ENCODE measurements at regions not wholly inside any gene's neighbourhood (a gene's known extent, or its start where the extent isn't known, plus 50 kb on each side); places are given as distances from the start of the nearest gene placed in this dataset.

DNA sequence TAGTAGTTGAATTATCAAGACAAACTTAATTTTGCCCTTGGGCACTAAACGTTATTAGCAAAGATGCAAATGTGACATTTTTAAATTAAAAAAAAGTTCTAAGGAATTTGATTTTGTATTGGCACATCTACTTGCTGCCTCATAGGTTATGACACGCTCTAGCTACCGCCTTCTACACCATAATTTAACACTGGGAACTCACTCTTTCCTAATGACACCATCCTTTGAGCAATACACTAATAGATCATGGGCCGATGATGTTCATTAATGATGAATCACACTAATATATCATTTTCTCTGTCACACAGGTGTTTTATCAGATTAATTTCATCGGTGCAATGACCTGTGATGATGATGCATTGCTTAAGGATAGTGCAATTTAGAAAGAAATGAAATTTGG is 528.8 kb upstream of the PCDH9 start:
- DNase-seq, result no peak

DNA sequence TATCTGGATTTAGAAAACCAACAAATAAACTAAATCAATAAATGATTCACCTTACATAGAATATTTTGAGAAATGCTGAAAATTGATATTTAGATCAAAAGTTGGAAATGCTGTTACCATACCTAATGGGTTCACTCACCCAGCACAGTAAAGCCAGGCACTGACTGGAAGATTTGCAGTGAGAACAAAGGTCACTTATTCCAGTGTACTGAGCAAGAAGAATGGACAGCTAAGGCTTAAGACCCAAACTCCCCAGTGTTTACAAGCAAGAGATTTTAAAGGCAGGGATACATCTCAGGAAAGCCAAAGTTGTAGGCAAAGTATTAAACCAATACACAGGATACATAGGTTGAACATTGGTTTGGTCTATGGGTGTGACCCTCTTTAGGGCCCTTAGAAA is 523.9 kb upstream of the PCDH9 start:
- no peak for DNase-seq

DNA sequence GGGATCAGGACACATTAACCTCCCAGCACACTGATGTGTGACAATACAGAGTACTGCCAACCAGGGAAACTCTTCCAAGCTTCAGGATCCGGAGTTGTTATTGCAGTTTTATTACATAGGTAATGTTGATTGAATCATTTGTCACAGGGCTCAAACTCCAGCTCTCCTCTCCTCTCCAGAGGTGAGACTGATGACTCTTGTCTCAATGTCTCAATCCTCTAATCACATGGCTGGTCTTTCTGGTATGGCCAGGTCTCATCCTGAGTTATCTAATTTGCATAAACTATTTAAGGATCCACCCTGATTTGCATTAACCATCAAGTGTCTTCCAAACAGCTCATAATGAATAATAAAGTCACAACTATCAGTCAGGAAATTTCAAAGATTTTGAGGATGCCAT is 522.6 kb upstream of the PCDH9 start:
- no peak for DNase-seq

DNA sequence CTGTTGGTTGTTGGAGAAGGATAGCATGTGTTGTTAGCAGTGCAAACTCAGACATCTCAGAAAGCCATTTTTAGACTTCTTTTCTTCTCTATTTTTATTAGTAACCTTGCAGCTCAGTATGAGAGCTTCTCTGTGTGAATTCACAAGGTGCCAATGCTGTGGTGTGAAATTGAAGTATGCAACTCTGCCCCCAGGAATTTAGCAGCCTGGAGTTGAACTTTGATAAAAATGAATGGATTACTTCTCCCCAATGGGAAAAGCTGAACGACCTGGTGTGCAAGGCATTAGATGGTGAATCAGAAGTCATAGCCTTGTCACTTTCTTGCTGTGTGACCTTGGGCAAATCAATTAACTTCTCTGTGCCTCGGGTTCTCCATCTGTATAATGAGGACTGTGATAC is 512.3 kb upstream of the PCDH9 start:
- DNase-seq, result no peak

DNA sequence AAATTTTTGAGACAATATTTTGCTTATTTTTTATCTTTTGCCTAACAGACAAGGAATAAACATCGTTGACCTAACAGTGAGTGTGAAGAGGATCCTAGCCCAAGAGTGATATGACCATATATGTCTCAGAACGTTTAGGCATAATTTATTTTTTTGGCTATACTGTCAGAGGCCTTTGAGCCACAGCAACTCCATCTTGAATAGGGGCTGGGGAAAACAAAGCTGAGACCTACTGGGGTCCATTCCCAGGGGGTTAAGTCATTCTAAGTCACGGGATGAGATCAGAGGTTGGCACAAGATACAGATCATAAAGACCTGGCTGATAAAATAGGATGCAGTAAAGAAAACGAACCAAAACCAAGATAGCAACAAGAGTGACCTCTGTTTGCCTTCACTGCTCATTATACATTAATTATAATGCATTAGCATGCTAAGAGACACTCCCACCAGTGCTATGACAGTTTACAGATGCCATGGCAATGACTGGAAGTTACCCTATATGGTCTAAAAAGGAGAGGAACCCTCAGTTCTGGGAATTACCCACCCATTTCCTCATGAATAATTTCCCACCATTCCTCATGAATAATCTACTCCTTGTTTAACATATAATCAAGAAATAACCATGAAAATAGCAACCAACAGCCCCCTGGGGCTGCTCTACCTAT is 510.9 kb upstream of the PCDH9 start:
- DNase-seq, result no peak

DNA sequence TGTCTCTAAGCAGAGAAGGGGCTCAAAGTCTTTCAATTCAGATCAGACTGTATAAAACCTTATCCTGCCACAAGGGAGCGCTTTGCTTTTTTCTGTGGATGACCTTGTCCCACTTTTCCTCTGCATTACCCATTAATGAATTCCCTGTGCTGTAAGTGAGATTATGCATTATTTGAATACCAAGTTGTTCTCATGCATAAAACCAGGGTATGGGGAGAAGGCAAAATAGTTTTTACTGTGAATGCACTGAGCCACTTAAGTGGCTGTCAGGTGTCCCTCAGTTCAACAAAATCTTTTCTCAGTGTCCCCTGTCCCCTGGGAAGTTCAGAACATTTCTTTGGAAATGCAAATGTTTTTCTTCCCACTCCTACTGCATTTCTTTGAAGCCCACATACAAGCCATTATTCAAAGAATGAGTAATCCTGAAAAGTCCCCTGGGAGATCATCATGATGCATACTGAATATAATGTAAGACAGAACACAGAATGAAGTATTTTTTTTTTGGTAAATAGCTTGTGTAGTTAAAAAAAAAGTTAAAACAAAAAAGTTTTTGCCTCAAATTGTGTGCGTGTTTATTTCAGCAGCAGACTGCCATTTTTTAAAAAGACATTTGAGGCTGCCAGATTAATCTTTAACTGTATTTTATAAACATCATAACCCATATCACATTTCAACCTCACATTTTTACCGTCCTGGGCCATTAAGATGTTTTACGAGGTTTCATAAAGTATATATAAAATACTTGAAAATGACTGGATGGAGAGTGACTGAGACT is 506.7 kb upstream of the PCDH9 start:
- DNase-seq, result peak; percentile 14

DNA sequence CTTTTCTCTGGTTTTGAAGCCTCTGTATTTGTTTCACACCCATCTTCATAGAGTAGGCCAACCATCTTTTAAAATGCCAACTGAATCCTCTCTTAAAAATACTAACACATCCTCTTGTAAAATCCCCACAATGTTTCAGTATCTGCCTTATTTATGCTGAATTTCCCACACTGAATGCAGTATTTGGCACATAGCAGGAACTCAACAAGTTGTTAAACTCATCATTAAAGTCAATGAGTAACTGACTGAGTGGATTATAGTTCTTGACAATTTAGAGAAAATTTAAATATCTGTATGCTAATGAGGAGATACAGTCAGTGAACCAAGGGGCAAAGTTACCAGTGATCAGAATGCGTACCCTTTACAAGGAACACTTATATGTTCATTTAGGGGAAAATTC is 505.5 kb upstream of the PCDH9 start:
- DNase-seq, result no peak

DNA sequence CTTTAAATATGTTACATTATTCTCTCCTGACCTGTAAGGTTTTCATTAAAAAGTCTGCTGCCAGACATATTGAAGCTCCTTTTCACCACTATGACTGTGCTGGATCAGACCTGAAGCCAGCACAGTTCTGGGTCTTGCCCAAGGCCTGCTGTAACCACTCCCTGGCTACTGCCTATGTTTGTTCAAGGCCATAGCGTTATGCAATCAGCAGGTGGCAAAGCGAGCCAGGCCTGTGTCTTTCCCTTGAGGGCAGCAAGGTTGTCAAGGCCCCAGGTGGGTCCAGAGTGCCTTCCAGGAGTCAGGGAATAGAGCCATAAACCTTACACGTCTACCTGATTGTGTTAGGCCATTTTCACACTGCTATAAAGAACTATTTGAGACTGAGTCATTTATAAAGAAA is 496.8 kb upstream of the PCDH9 start:
- no peak for DNase-seq

DNA sequence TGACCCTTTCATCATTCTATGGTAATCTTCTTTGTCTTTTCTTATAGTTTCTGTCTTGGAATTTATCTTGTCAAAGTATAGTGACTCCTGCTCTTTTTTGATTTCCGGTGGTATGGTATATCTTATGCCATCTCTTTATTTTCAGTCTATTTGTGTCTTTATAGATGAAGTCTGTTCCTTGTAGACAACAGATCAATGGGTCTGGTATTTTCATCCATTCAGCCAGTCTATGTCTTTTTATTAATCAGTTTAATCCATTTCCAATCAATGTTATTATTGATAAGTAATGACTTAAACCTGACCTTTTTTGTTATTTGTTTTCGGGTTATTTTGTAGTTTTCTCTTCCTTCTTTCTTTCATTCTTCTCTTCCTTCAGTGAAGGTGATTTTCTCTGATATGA is 495.9 kb upstream of the PCDH9 start:
- DNase-seq, result no peak

DNA sequence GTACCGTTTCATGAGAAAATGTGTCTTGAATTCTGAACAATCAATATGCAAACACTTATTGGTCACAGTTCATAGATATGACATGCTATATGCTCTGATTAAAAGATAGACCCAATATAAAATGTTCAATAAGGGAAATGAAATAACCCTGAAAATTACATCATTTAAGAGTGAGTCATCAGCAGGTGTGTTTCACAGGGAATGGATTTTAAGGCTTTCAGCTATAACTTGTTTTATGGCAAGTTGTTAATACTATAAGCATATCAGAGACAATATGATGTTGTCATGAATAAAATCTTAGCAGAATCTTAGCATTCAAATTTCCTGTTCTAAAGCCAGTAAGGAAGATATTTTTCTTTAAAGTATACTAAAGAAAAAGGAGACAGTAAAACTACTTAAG is 483.4 kb upstream of the PCDH9 start:
- DNase-seq, result no peak

DNA sequence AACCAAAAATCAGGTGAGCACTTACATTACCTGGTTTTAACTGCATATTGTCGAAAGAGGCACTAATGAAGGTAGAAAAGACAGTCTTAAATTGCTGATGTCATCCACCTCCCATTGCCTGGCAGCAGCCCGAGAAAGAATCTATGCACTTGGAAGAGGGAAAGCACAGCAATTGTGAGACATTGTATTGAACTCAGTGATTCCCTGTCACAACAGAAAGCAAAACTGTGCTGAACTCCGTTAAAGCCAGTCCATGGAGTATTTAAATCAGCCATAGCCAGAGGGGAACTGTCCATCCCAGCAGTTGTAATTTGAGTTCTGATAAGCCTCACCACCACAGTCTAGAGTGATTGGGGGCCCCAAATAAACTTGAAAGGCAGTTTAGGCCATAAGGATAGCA is 466.6 kb upstream of the PCDH9 start:
- no peak for DNase-seq

DNA sequence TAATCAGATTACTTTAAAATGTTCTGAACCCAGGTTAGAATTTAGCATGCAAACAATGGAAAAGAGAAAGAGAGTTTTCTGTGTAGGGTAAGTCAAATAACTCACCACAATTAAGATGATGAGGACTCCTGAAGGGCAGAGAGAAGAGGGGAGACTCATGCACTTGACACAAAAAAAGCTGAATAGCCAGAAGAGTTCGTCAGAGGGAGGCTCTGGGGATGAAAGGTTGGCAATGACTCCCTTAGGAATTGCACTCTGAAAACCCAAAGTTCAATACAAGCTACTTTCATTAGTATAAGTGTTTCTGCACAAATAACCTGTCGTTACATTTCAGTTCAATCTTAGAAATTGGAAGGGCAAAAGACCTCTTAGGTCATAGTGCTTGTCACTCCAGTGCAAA is 434.4 kb upstream of the PCDH9 start:
- no peak for DNase-seq

DNA sequence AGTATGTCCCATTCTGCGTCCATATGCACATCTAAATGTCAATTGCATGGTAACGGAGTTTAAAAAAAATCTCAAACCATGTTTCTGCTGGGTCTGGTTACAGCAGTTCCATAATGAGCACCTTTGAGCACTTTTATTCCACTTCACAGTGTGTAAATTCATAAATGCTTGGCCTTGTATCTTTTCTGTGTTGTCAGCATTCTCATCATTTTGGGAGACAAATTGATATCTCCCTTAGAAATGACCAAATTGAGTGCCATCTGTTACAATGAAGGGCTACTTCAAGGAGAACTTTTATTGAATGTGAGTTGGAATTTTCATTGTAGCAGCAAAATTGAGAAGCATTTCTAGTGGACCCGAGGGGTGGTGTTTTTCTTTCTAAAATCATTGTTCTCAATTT is 432.9 kb upstream of the PCDH9 start:
- no peak for DNase-seq

DNA sequence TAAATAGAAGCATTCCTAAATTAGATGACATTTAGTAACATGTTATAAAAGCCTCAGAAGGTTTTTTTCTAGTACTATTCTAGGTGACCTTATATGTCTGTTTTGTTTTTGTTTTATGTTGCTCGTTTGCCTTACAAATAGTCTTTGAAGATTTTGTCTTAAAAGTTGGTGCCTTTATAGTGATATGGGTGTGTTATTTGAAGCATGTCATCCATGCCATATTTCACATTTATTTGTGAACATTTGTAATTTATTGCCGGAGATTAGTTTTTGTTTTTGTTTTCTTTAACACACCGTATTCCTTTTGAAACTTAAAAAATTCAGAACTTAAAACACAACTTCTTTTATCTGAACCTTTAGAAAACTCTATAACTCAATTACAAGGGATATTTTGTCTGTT is 422.8 kb upstream of the PCDH9 start:
- no peak for DNase-seq

DNA sequence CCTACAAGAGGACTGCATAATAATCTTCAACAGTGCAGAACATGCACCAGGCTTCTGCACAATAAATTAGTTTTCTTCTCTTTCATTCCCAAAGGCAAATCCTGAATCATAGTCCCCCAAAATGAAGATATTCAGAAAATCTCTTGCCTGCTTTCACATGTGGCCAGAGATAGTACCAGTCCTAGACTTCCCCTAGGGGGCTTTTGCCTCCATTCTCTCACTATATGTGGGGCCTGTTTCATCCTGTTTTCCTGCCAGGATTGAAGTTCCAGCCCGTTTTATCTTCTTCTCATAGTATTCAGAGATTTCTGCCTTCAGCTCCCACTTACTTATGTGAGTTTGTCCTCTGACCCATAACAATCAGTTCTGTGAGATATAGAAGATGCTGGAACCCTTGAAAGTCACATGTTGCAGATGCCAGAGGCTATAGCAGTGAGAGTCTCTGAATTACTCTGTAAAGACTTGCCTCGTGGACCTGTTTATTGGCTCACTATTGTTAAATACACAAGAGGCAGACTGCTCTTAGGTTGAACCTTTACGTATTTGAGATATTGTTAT is 421.9 kb upstream of the PCDH9 start:
- no peak for DNase-seq

DNA sequence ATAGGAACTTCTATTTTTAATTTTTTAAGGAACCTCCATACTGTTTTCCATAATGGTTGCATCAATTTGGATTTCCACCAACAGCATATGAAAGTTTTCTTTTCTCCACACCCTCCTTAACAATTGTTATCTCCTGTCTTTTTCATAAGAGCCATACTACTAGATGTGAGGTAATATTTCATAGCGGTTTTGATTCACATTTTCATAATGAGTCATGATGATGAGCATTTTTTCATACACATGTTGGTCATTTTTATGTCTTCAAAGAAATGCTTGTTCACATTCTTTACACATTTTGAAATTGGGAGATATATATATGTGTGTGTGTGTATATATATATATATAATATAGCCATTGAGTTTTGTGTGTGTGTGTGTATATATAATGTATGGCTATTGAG is 420.3 kb upstream of the PCDH9 start:
- DNase-seq, result no peak

DNA sequence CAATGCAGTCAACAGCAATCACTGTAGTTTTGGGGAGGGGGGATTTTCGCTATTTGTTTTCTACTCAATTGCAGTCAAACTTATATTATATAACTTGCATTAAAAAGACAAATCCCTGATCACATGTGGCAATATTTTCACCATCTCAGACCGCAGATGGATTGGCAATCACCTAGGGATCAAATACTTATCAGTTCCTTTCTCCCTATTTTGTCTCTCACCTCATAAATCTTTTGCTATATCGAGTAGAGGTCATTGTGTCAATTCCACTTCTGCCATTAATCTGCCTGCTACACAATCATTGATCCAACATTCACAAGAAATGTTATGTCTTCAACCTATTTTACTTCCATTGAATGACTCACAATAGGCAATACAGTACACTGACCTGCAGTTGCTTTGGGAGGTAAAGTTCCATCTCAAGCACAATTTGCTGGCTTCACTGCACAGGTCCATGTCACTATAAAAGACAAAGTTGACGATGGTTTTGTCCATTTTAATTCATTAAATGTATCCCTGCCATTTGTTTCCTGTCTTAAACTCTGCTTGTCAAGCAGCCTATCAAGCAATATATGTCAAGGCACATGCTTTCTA is 415.8 kb upstream of the PCDH9 start:
- DNase-seq, result no peak

DNA sequence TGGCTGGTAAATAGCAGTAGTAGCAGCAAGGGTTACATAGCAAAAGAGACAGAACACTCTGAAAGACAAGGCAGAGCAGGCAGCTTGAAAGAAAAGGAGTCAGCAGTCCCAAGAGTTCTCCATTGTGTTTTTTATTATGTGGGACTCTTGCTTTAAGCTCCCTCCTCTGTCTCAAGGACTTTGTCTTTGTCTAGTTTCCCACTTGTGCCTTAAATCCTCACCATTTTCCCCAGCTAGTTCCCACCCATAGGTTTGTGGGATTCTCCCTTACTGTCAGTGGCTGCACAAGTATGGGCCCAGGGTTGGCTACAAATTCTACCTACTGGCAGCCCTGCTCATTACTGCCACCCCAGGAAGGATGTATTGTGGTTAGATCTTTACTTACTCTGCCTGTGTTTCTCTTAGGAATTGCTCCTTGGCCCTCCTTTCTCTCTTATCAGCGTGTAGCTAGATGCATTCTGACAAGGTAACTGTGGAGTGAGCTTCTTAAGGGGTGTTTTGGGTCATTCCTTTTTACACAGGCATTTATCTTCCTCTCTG is 413.4 kb upstream of the PCDH9 start:
- no peak for DNase-seq

DNA sequence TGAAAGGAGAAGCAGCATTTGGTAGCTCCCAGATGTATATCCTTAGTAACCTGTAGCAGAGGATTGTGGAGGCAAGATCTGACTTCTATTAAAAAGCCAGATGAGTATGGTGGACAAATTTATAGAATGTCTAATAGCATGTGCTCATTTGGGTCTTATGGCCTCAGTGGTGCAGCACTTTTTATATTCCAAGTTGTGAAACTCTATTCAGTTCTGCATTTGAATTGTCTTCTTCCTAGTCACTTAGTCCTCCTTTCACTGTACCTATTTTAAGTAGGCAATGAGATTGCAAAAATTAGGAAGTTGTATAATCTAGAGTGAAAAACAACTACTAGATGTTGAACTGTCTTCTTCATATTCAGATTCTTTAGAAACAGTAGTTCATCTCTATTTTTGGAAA is 412.5 kb upstream of the PCDH9 start:
- DNase-seq, result no peak

DNA sequence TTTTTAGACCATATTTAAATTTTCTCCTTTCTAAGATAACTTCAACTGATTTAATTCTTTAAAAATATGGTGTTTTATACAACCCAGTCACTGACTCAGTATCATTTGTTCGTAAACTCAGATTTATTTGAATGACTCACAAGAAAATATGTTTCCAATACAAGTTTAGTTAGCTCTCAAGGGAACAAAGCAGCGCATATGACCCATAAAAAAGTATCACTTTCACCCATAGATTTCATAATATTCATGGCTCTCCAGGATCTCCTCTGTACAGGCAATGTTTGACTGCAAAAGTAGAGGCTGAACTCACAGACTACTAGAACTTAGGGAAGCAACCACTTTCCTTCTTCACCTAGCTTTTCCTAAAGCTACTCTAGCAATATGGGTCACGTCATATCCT is 405.6 kb upstream of the PCDH9 start:
- no peak for DNase-seq

DNA sequence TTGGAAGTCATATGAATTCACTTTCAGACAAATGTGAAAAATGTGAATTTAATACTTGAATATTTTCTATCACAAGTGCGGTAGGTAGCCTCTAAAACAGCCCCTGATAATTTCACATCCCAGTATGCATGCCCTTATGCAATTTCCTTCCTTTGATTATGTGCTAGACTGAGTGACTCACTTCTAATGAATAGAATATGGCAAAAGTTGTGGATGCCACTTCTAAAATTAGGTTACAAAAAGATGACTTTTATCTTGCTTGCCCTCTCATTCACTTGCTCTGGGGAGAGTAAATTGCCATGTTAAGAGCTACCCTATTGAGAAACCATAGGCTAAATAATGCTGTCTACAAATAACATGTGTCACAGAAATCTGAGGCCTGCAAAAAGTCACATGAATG is 402.5 kb upstream of the PCDH9 start:
- DNase-seq, result no peak

DNA sequence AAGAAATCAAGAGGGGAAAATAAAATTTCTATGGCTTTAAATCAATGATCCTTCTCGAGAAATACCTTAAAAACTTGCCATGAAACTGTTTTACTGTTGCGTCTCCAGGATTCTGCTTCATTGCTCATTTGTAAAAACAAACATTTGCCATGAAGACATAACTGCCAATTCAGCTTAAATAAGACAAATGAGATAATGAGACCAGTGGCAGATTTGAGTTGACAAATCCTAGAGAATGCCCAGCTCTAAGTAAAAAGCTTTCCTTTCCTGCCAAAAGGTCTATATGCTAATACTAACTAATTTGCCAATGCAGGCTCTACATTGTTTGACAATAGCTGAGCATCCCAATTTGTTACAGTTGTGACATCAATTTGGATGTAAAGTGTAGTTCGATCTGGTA is 400.5 kb upstream of the PCDH9 start:
- DNase-seq, result no peak

DNA sequence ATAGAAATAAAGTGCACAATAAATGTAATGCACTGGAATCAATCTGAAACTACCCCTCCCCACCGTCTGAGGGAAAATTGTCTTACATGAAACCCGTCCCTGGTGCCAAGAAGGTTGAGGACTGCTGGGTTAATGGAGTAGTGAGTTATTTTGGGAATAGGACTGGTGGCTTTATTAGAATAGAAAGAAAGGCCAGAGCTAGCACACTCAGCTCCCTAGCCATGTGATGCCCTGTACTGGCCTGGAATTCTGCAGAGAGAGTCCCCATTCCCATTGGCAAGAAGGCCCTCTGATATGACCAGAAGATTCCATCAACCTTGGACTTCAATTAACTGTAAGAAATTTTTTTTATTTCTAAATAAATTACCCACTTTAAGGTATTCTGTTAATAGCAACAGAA is 393.5 kb upstream of the PCDH9 start:
- DNase-seq, result no peak

DNA sequence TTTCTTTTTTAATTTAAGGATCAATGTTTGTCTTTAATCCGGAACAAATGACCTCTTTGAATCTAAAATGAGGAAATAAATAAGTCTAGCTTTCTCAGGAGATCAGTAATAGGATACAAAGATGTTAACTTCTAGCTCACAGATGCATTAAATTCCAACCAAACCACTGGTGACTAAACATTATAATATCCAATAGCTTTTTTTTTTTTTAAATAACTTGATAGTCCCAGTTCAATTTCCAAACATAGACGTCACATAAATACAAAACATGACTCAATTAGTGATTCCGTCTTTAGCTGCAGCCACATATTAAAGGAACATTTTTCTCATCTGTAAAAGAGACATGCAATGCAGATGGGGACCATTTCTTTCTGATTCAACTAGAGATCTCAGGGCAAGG is 390.5 kb upstream of the PCDH9 start:
- no peak for DNase-seq
